Transverse colon (tissue), 4 donors: ENCODE measurements at regions not wholly inside any gene's neighbourhood (a gene's known extent, or its start where the extent isn't known, plus 50 kb on each side); places are given as distances from the start of the nearest gene placed in this dataset.

Source experiments
- DNase-seq: peaks from one replicate; pipeline ENCODE4 v3.0.0-alpha.2; 2019
- H3K27ac ChIP-seq, 4 donors: fragments of 200-600 bp; sonication (generic); 2 replicates each; pipeline ENCODE4 v1.5.1; 2016 to 2018; ENCODE audit warnings: inconsistent platforms in 4 of 4
- H3K27me3 ChIP-seq: fragments of 200-600 bp; sonication (generic); 2 replicates; pipeline ENCODE4 v1.5.1; 2017; ENCODE audit warnings: inconsistent platforms
- H3K36me3 ChIP-seq, 4 donors: fragments of 200-600 bp; sonication (generic); 2 replicates each; pipeline ENCODE4 v1.5.1; 2017 to 2019; ENCODE audit warnings: inconsistent platforms in 4 of 4
- H3K4me1 ChIP-seq, 4 donors: fragments of 200-600 bp; sonication (generic); 2 replicates each; pipeline ENCODE4 v1.5.1; 2017 to 2020; ENCODE audit warnings: inconsistent platforms in 4 of 4
- H3K4me3 ChIP-seq, 4 donors: fragments of 200-600 bp; sonication (generic); 1 replicate in 1 of 4; 2 replicates in 3 of 4; pipeline versions ENCODE4 v1.5.1 to v1.6.1; 2017 to 2019; ENCODE audit warnings: inconsistent platforms in 4 of 4
- H3K9me3 ChIP-seq, 2 donors: fragments of 200-600 bp; sonication (generic); 2 replicates each; pipeline ENCODE4 v1.5.1; 2017 to 2019; ENCODE audit warnings: inconsistent platforms in 2 of 2
- CTCF ChIP-seq, 5 experiments: fragments of 200-600 bp in 3 of 5; fragments of 450-650 bp in 2 of 5; sonication (generic) in 3 of 5; IDR thresholded peaks; 1 replicate in 2 of 5; 2 replicates in 3 of 5; pipeline ENCODE4 v1.5.1; 2016 to 2017; ENCODE audit warnings: antibody characterized with exemption in 5 of 5, inconsistent platforms in 3 of 5, mild to moderate bottlenecking in 2 of 5, moderate library complexity in 1 of 5
- EP300 ChIP-seq: sonication (generic); formaldehyde crosslinking; IDR thresholded peaks from one replicate; pipeline ENCODE4 v1.6.1; 2017; ENCODE audit warnings: antibody characterized with exemption, low read depth
- POLR2A ChIP-seq: fragments of 450-650 bp; IDR thresholded peaks from one replicate; pipeline ENCODE4 v1.6.1; 2016; ENCODE audit warnings: antibody characterized with exemption, mild to moderate bottlenecking, moderate library complexity
- POLR2AphosphoS5 ChIP-seq, 3 donors: sonication (generic); formaldehyde crosslinking; IDR thresholded peaks; one replicate each; pipeline ENCODE4 v1.6.1; 2016; ENCODE audit warnings: antibody characterized with exemption in 3 of 3
- WGBS, 2 donors: methylation state at CpG; one replicate each; pipeline ENCODE4 v1.1.5; 2018; ENCODE audit warnings: low coverage in 1 of 2; 5-methylcytosine and 5-hydroxymethylcytosine counted together
- in situ Hi-C, 4 donors: fragments of 200-750 bp; cut with MboI; loops; one replicate each; pipeline versions ENCODE4 v1.15.0 to v1.15.1; 2017; ENCODE audit warnings: low sequenced_read_pairs in 3 of 4, low pct_ligation_motif_present in 1 of 4, low pct_unique_long_range_greater_than_20kb in 1 of 4
- intact Hi-C: fragments of 100-400 bp; cut with DNase I; formaldehyde crosslinking; loops from one replicate; pipeline ENCODE4 v1.15.1; 2023; ENCODE audit warnings: low total_unique reads

GRCh38 chr11:126129727-126130671, 67.3 kb upstream of the CDON start:
- intact Hi-C loops (no loop called here), in situ Hi-C loops (no loop called here)
- Histone ChIP-seq H3K4me1 (peaks cover 0 to 23% (median 6%) of the 10 kb centered on the region in 4 donors), H3K9me3 (no peaks in the 10 kb centered on the region), H3K27me3 (no peaks in the 10 kb centered on the region), H3K4me3 (no peak overlapping the region), H3K27ac (peak overlapping the region in 2 of 4 donors; percentile 1 to 52), H3K36me3 (no peaks in the 10 kb centered on the region)
- DNase-seq: no peak
- TF ChIP-seq CTCF (IDR thresholded peaks at IDR 0.05): no peak
- TF ChIP-seq EP300: no peak
- TF ChIP-seq POLR2AphosphoS5 (IDR thresholded peaks at IDR 0.05): peak in 1 of 3 donors; percentile 17
- 46 to 63% methylated on average over 5 to 13 of the region's 13 CpGs for WGBS, 2 donors

DNA sequence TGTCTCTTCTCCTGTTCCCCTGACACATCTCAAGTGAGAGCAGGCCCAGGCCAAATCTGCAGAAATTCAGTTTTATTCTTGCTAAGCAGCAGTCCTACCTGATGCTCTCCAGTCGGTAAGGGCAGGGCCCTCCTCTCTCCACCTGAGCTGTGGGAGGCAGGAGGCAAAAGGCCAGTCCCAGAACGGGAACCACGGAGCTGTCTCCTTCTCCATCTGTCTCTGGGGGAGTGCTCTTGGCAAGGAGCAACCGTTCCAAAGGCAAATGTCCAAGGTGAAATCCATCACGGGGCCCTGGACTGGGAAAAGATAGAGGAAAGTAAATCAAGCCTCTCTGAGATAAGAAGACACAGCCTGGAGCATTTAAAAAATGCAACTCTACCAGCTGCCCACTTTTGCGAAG, 65.2 kb upstream of the CDON start:
- intact Hi-C loops: no loop called here
- TF ChIP-seq CTCF (IDR thresholded peaks at IDR 0.05) (no peak), EP300 (no peak), POLR2A (no peak), POLR2AphosphoS5 (IDR thresholded peaks at IDR 0.05) (no peak)
- Histone ChIP-seq H3K36me3 (no peaks in the 10 kb centered on the region), H3K27me3 (no peaks in the 10 kb centered on the region), H3K4me3 (no peak overlapping the region), H3K9me3 (no peaks in the 10 kb centered on the region), H3K4me1 (peaks cover 0 to 25% (median 9%) of the 10 kb centered on the region in 4 donors), H3K27ac (peak overlapping the region in 1 of 4 donors; percentile 27)
- 36% methylated on average over 6 of the region's 6 CpGs; no CpG with 5 or more reads in 1 of the 2 donors for WGBS, 2 donors
- DNase-seq: no peak
- in situ Hi-C loops: no loop called here

DNA sequence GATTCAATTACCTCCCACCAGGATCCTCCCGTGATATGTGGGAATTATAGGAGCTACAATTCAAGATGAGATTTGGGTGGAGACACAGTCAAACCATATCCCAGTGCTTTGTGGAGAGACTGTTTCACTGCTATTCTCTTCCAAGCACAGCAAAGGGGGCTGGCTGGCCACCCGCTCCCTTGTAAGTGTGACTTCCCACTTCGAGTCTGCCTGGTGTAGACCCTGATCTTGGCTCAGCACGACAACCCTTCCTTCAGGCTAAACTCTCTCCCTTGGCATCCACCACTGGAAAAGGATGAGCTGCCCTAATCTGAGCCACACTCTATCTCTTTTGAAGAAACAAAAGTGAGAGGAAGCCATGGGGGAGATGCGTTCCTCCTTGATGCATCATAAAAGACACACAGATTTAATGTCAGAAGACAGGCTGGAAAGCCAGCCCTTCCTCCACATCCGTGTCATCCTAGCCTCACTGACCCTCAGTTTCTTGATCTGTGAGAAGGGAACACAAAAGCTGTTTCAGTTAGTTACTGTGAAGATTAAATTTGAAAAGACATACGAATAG, 64.7 kb upstream of the CDON start:
- TF ChIP-seq POLR2AphosphoS5 (IDR thresholded peaks at IDR 0.05) (no peak), EP300 (no peak), POLR2A (no peak), CTCF (IDR thresholded peaks at IDR 0.05) (no peak)
- no peak for DNase-seq
- H3K36me3 ChIP-seq: no peaks in the 10 kb centered on the region
- 84 to 86% methylated on average over 3 to 7 of the region's 7 CpGs for WGBS, 2 donors
- peak overlapping the region in 1 of 4 donors; percentile 27 for H3K27ac ChIP-seq
- no peak overlapping the region for H3K4me3 ChIP-seq
- intact Hi-C loops (no loop called here), in situ Hi-C loops (no loop called here)
- peaks cover 0 to 25% (median 12%) of the 10 kb centered on the region in 4 donors for H3K4me1 ChIP-seq
- H3K27me3 ChIP-seq: no peaks in the 10 kb centered on the region
- no peaks in the 10 kb centered on the region for H3K9me3 ChIP-seq

- in situ Hi-C loops: no loop called here
- peaks cover 0 to 10% (median 6%) of the 10 kb centered on the region in 4 donors for H3K4me1 ChIP-seq
- no peaks in the 10 kb centered on the region for H3K9me3 ChIP-seq
- H3K36me3 ChIP-seq: no peaks in the 10 kb centered on the region
- H3K27me3 ChIP-seq: no peaks in the 10 kb centered on the region
- TF ChIP-seq POLR2AphosphoS5 (IDR thresholded peaks at IDR 0.05) (no peak), EP300 (no peak), POLR2A (no peak), CTCF (IDR thresholded peaks at IDR 0.05) (no peak)
- no peak overlapping the region for H3K4me3 ChIP-seq
- H3K27ac ChIP-seq: no peak overlapping the region
- no peak for DNase-seq
- intact Hi-C loops: no loop called here
- 46 to 78% methylated on average over 1 to 5 of the region's 5 CpGs for WGBS, 2 donors
Measured at GRCh38 chr11:126124231-126124661, 61.6 kb upstream of the CDON start.
